OCI-LY3 (cell line): ENCODE measurements at regions not wholly inside any gene's neighbourhood (a gene's known extent, or its start where the extent isn't known, plus 50 kb on each side); places are given as distances from the start of the nearest gene placed in this dataset.

Experiments
- CTCF ChIP-seq: fragments of 200-600, 300-600 bp; sonication (generic); IDR thresholded peaks from 2 replicates; pipeline ENCODE4 v1.5.1; 2014; ENCODE audit warnings: antibody characterized with exemption, low read length, low read depth
- EZH2phosphoT487 ChIP-seq: fragments of 200-600 bp; shearing (Covaris generic); IDR thresholded peaks from 2 replicates; pipeline ENCODE4 v1.6.1; 2018; ENCODE audit warnings: antibody characterized with exemption, mixed run types, low read depth

- no peak for TF ChIP-seq CTCF
- TF ChIP-seq EZH2phosphoT487: no peak
Observed at GRCh38 chr18:10377956-10378355, 76.5 kb upstream of the APCDD1 start.
